Trophoblast cell (in vitro differentiated cells and primary cell): ENCODE measurements at regions not wholly inside any gene's neighbourhood (a gene's known extent, or its start where the extent isn't known, plus 50 kb on each side); places are given as distances from the start of the nearest gene placed in this dataset.

Source experiments
- DNase-seq, 2 donors: peaks; one replicate each; pipeline ENCODE4 v3.0.0-alpha.2; 2016
- H2AFZ ChIP-seq: 2 replicates; pipeline ENCODE4 v1.6.1; 2013; ENCODE audit warnings: low read length, moderate library complexity, mild to moderate bottlenecking; ENCODE audit not compliant: insufficient read depth, poor library complexity
- H2AK5ac ChIP-seq: 2 replicates; pipeline ENCODE4 v1.6.1; 2013; ENCODE audit warnings: mild to moderate bottlenecking, low read length
- H2BK120ac ChIP-seq: 2 replicates; pipeline ENCODE4 v1.6.1; 2013; ENCODE audit warnings: low read length, mild to moderate bottlenecking, moderate library complexity; ENCODE audit not compliant: insufficient read depth, poor library complexity
- H2BK12ac ChIP-seq: 2 replicates; pipeline ENCODE4 v1.6.1; 2013; ENCODE audit warnings: mild to moderate bottlenecking, low read length, moderate library complexity
- H2BK5ac ChIP-seq: 2 replicates; pipeline ENCODE4 v1.6.1; 2013; ENCODE audit warnings: low read length, low read depth, moderate library complexity, mild to moderate bottlenecking; ENCODE audit not compliant: poor library complexity
- H3K14ac ChIP-seq: 2 replicates; pipeline ENCODE4 v1.6.1; 2013; ENCODE audit warnings: mild to moderate bottlenecking, low read length
- H3K18ac ChIP-seq: 2 replicates; pipeline ENCODE4 v1.6.1; 2013; ENCODE audit warnings: mild to moderate bottlenecking, low read length
- H3K23ac ChIP-seq: 2 replicates; pipeline ENCODE4 v1.6.1; 2013; ENCODE audit warnings: low read length
- H3K27ac ChIP-seq: 2 replicates; pipeline ENCODE4 v1.5.1; 2013; ENCODE audit warnings: low read depth, mild to moderate bottlenecking, inconsistent platforms, low read length, moderate library complexity
- H3K27me3 ChIP-seq: 2 replicates; pipeline ENCODE4 v1.6.1; 2013; ENCODE audit warnings: inconsistent platforms, mild to moderate bottlenecking, low read length, moderate library complexity; ENCODE audit not compliant: insufficient read depth
- H3K36me3 ChIP-seq, 2 experiments: 1 replicate in 1 of 2; 2 replicates in 1 of 2; pipeline ENCODE4 v1.6.1; 2013; ENCODE audit warnings: low read length in 2 of 2, mild to moderate bottlenecking in 2 of 2, moderate library complexity in 1 of 2; ENCODE audit not compliant: insufficient read depth in 2 of 2, control insufficient read depth in 1 of 2
- H3K4ac ChIP-seq: 2 replicates; pipeline ENCODE4 v1.6.1; 2013; ENCODE audit warnings: low read depth, mild to moderate bottlenecking, low read length, moderate library complexity
- H3K4me1 ChIP-seq, 2 experiments: 1 replicate in 1 of 2; 2 replicates in 1 of 2; pipeline ENCODE4 v1.6.1; 2013; ENCODE audit warnings: low read length in 2 of 2, mild to moderate bottlenecking in 2 of 2, moderate library complexity in 1 of 2; ENCODE audit not compliant: insufficient read depth in 2 of 2, control insufficient read depth in 1 of 2
- H3K4me2 ChIP-seq: 2 replicates; pipeline ENCODE4 v1.6.1; 2013; ENCODE audit warnings: inconsistent platforms, mild to moderate bottlenecking, low read length, moderate library complexity
- H3K4me3 ChIP-seq: 2 replicates; pipeline ENCODE4 v1.5.1; 2013; ENCODE audit warnings: mild to moderate bottlenecking, low read depth, low read length, inconsistent platforms
- H3K79me1 ChIP-seq: one replicate; pipeline ENCODE4 v1.6.1; 2013; ENCODE audit warnings: low read length
- H3K79me2 ChIP-seq: 2 replicates; pipeline ENCODE4 v1.6.1; 2013; ENCODE audit warnings: low read length, mild to moderate bottlenecking; ENCODE audit not compliant: control insufficient read depth, insufficient read depth, poor library complexity
- H3K9ac ChIP-seq: 2 replicates; pipeline ENCODE4 v1.6.1; 2013; ENCODE audit warnings: mild to moderate bottlenecking, low read length
- H3K9me3 ChIP-seq: 2 replicates; pipeline ENCODE4 v1.6.1; 2013; ENCODE audit warnings: low read depth, mild to moderate bottlenecking, control low read depth, inconsistent platforms, low read length; ENCODE audit not compliant: insufficient read depth
- H4K12ac ChIP-seq: 2 replicates; pipeline ENCODE4 v1.6.1; 2013; ENCODE audit warnings: low read depth, mild to moderate bottlenecking, low read length, moderate library complexity
- H4K8ac ChIP-seq: 2 replicates; pipeline ENCODE4 v1.6.1; 2013; ENCODE audit warnings: low read depth, mild to moderate bottlenecking, low read length, moderate library complexity
- H4K91ac ChIP-seq: one replicate; pipeline ENCODE4 v1.6.1; 2013; ENCODE audit warnings: low read depth, mild to moderate bottlenecking, low read length, moderate library complexity
- WGBS: extraction: QIAGEN DNeasy Blood & Tissue Kit; methylation state at CpG from one replicate; pipeline ENCODE4 v1.1.7; 2013; ENCODE audit warnings: missing lambda C conversion rate; ENCODE audit not compliant: insufficient read length, insufficient coverage; ENCODE audit errors: extremely low coverage; 5-methylcytosine and 5-hydroxymethylcytosine counted together

DNA sequence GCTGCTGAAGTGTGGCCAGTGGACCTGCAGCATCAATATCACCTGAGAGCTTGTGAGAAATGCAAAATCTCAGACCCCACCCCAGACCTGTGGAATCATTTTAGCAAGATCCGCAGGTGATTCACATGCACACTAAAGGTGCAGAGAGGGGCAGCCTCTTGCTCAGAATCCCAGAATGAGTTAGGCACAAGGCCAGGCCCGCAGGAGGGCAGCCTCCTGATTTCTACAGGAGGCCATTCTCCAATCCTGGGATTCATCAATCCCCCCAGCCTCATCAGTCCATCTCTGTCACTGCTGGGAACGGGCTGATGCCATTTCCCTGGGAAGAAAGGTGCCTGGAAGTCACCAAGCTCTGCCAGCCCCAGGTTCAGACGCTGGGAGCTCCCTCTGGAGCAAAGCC is 63.0 kb upstream of the GPR26 start:
- no peak overlapping the region for H3K18ac ChIP-seq
- WGBS = no CpG with 5 or more reads among the region's 4 CpGs
- H3K27ac ChIP-seq = no peak overlapping the region
- H4K91ac ChIP-seq = no peak overlapping the region
- peaks cover 2% of the 10 kb centered on the region for H3K9me3 ChIP-seq
- H3K79me1 ChIP-seq = no peaks in the 10 kb centered on the region
- H4K8ac ChIP-seq = no peak overlapping the region
- no peak overlapping the region for H2BK120ac ChIP-seq
- no peak overlapping the region for H3K9ac ChIP-seq
- no peaks in the 10 kb centered on the region for H3K36me3 ChIP-seq
- H3K27me3 ChIP-seq = no peaks in the 10 kb centered on the region
- no peak overlapping the region for H2AFZ ChIP-seq
- H4K12ac ChIP-seq = no peak overlapping the region
- H3K4ac ChIP-seq = no peak overlapping the region
- H2BK12ac ChIP-seq = no peak overlapping the region
- H2BK5ac ChIP-seq = no peak overlapping the region
- no peak overlapping the region for H3K14ac ChIP-seq
- no peak overlapping the region for H3K4me3 ChIP-seq
- H3K4me1 ChIP-seq = no peaks in the 10 kb centered on the region
- H3K79me2 ChIP-seq = no peaks in the 10 kb centered on the region
- DNase-seq = no peak
- H2AK5ac ChIP-seq = no peak overlapping the region
- H3K4me2 ChIP-seq = no peak overlapping the region
- no peak overlapping the region for H3K23ac ChIP-seq

DNA sequence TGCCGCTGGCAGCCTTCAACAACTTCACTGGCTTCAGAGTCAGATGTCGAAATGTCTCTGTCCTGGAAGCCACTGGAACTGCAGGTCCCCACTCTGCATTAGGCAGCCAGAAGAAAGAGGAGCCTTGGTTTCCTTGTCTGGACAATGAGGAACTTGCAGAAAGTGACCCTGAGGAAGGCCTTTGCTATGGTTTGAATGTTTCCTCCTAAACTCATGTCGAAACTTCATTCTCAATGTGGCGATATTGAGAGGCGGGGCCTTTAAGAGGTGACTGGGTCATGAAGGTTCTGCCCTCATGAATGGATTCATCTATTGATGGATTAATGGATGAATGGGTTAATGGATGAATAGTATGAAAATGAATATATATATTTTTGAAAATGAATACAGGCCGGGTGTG is 61.6 kb upstream of the GPR26 start:
- Histone ChIP-seq H2BK12ac (no peak overlapping the region), H3K4me1 (no peaks in the 10 kb centered on the region), H2BK120ac (no peak overlapping the region), H4K12ac (no peak overlapping the region), H3K4me3 (no peak overlapping the region), H3K27ac (no peak overlapping the region), H3K27me3 (no peaks in the 10 kb centered on the region), H3K14ac (no peak overlapping the region), H3K4ac (no peak overlapping the region), H3K36me3 (no peaks in the 10 kb centered on the region), H4K91ac (no peak overlapping the region), H2AK5ac (no peak overlapping the region), H3K23ac (no peak overlapping the region), H3K9me3 (peaks cover 2% of the 10 kb centered on the region), H2AFZ (no peak overlapping the region), H3K79me2 (no peaks in the 10 kb centered on the region), H4K8ac (no peak overlapping the region), H3K18ac (no peak overlapping the region), H3K9ac (no peak overlapping the region), H2BK5ac (no peak overlapping the region), H3K4me2 (no peak overlapping the region), H3K79me1 (no peaks in the 10 kb centered on the region)
- DNase-seq = no peak
- WGBS = no CpG with 5 or more reads among the region's 6 CpGs

DNA sequence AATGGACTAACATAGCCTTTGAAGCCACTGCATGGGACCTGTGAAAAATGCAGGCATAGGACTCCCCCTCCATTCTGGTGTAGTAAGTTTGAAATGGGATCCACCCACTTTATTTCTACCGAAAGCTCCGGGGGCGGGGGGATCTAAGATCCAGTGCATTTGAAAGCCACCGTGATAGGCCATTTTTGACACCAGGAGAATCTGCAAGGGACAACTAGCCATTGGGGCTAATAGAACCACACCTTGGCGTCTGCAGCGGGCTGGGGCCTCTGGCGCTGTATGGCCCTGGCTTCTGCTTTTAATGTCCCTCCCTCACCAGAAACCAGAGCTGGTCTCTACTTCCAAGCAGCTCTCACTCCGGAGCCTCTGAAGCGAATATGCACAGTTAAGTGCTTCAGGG is 60.1 kb upstream of the GPR26 start:
- H3K9me3 ChIP-seq = peaks cover 2% of the 10 kb centered on the region
- no peaks in the 10 kb centered on the region for H3K79me1 ChIP-seq
- no peak overlapping the region for H2BK5ac ChIP-seq
- no peak overlapping the region for H4K8ac ChIP-seq
- H3K4me2 ChIP-seq = no peak overlapping the region
- no peak overlapping the region for H3K27ac ChIP-seq
- H2BK12ac ChIP-seq = no peak overlapping the region
- H3K9ac ChIP-seq = no peak overlapping the region
- H4K12ac ChIP-seq = no peak overlapping the region
- no peaks in the 10 kb centered on the region for H3K27me3 ChIP-seq
- H2BK120ac ChIP-seq = no peak overlapping the region
- H3K14ac ChIP-seq = no peak overlapping the region
- H4K91ac ChIP-seq = no peak overlapping the region
- H3K36me3 ChIP-seq = no peaks in the 10 kb centered on the region
- no peak overlapping the region for H3K18ac ChIP-seq
- no peak overlapping the region for H3K4ac ChIP-seq
- no peak for DNase-seq
- no peak overlapping the region for H2AFZ ChIP-seq
- H3K4me1 ChIP-seq = no peaks in the 10 kb centered on the region
- no peak overlapping the region for H3K4me3 ChIP-seq
- H3K23ac ChIP-seq = no peak overlapping the region
- no CpG with 5 or more reads among the region's 9 CpGs for WGBS
- H2AK5ac ChIP-seq = no peak overlapping the region
- H3K79me2 ChIP-seq = no peaks in the 10 kb centered on the region

DNA sequence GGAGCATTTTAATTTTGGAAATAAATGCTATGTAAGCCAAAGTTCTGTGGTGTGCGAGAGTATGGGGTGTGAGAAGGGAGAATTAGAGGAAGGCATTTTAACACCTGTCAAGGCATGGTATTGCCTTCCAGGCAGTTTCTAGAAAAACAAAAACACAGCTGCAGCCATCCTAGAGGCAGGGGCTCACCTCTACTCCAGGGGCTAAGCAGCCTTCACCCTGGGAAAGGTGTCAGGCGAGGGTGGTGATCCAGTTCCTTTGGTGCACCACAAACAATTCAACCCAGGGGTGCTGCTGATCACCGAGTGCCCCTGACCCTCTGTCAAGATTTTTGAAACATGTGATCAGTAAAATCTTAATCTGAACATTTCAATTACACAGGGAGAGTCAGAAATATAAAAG is 59.2 kb upstream of the GPR26 start:
- no peak overlapping the region for H3K9ac ChIP-seq
- H2BK5ac ChIP-seq = no peak overlapping the region
- H2AK5ac ChIP-seq = no peak overlapping the region
- no peaks in the 10 kb centered on the region for H3K36me3 ChIP-seq
- no peak for DNase-seq
- H3K4me1 ChIP-seq = no peaks in the 10 kb centered on the region
- H3K79me2 ChIP-seq = no peaks in the 10 kb centered on the region
- H3K4me2 ChIP-seq = no peak overlapping the region
- H3K4me3 ChIP-seq = no peak overlapping the region
- H3K14ac ChIP-seq = no peak overlapping the region
- H2BK12ac ChIP-seq = no peak overlapping the region
- H3K79me1 ChIP-seq = no peaks in the 10 kb centered on the region
- no peak overlapping the region for H3K27ac ChIP-seq
- H3K18ac ChIP-seq = no peak overlapping the region
- peaks cover 2% of the 10 kb centered on the region for H3K9me3 ChIP-seq
- H3K4ac ChIP-seq = no peak overlapping the region
- no peaks in the 10 kb centered on the region for H3K27me3 ChIP-seq
- H4K91ac ChIP-seq = no peak overlapping the region
- no peak overlapping the region for H2BK120ac ChIP-seq
- H4K8ac ChIP-seq = no peak overlapping the region
- no peak overlapping the region for H3K23ac ChIP-seq
- WGBS = 100% methylated on average over 1 of the region's 3 CpGs
- no peak overlapping the region for H2AFZ ChIP-seq
- no peak overlapping the region for H4K12ac ChIP-seq
